AG04449 (cell line): ENCODE measurements at regions not wholly inside any gene's neighbourhood (a gene's known extent, or its start where the extent isn't known, plus 50 kb on each side); places are given as distances from the start of the nearest gene placed in this dataset.
"Not testable (repeated sequence)": the region's sequence is repeated elsewhere in the genome, so short reads cannot be mapped to it uniquely, and the experiment has no call there.

Source experiments
- CTCF ChIA-PET: fragments of 350-600 bp; formaldehyde crosslinking; extraction: SDS; loops from one replicate; lab custom pipeline; 2021; ENCODE audit warnings: antibody characterized with exemption; lab: Yijun Ruan, JAX
- POLR2A ChIA-PET: fragments of 400-600, 350-600 bp; formaldehyde crosslinking; extraction: SDS; loops from one replicate; lab custom pipeline; 2020; ENCODE audit warnings: antibody characterized with exemption, inconsistent platforms; lab: Yijun Ruan, JAX
- DNase-seq: peaks from one replicate; pipeline ENCODE4 v3.0.0-alpha.2; 2010; ENCODE audit warnings: low read depth, low spot score
- H3K4me3 ChIP-seq: 2 replicates; pipeline ENCODE4 v1.5.1; 2011; ENCODE audit warnings: low read depth, mild to moderate bottlenecking, control low read depth, low read length
- TF ChIP-seq, protein P1 (sequence below): IDR thresholded peaks from one replicate; pipeline ENCODE4 v1.5.1; 2011; ENCODE audit warnings: mild to moderate bottlenecking, moderate library complexity, low read length, control low read depth, inconsistent platforms; ENCODE audit not compliant: insufficient read depth; ENCODE audit errors: missing control alignments

DNA sequence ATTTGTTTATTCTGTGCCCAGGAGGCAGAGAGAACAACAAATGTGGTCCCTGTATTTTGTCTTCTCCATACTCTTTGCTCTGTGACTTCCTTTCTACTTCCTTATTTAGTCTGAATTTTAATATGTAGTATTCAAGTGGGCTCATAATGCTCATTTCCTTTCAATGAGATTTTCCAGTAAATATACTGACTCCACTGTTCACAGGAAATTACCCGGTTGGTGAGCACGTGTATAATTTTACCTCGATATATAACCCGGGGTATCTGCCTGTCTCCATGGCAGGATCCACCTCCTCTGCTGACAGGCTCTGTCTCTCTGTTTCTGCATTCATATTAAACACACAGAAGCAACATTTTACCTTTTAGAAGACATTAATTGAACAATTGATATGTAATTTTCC, 166.0 kb downstream of the SLC38A4 start:
- ChIA-PET POLR2A (interaction anchor here (2.0 kb wide), 1 partner anchor 303 kb away, joined by 7 read pairs; no protein-coding TSS in a partner anchor), CTCF (interaction anchor here (1.1 kb wide), 1 partner anchor 10 kb away, joined by 3 read pairs; no protein-coding TSS in a partner anchor)
- no peak overlapping the region for H3K4me3 ChIP-seq
- TF ChIP-seq, protein P1, sequence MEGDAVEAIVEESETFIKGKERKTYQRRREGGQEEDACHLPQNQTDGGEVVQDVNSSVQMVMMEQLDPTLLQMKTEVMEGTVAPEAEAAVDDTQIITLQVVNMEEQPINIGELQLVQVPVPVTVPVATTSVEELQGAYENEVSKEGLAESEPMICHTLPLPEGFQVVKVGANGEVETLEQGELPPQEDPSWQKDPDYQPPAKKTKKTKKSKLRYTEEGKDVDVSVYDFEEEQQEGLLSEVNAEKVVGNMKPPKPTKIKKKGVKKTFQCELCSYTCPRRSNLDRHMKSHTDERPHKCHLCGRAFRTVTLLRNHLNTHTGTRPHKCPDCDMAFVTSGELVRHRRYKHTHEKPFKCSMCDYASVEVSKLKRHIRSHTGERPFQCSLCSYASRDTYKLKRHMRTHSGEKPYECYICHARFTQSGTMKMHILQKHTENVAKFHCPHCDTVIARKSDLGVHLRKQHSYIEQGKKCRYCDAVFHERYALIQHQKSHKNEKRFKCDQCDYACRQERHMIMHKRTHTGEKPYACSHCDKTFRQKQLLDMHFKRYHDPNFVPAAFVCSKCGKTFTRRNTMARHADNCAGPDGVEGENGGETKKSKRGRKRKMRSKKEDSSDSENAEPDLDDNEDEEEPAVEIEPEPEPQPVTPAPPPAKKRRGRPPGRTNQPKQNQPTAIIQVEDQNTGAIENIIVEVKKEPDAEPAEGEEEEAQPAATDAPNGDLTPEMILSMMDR: no peak
- no peak for DNase-seq

DNA sequence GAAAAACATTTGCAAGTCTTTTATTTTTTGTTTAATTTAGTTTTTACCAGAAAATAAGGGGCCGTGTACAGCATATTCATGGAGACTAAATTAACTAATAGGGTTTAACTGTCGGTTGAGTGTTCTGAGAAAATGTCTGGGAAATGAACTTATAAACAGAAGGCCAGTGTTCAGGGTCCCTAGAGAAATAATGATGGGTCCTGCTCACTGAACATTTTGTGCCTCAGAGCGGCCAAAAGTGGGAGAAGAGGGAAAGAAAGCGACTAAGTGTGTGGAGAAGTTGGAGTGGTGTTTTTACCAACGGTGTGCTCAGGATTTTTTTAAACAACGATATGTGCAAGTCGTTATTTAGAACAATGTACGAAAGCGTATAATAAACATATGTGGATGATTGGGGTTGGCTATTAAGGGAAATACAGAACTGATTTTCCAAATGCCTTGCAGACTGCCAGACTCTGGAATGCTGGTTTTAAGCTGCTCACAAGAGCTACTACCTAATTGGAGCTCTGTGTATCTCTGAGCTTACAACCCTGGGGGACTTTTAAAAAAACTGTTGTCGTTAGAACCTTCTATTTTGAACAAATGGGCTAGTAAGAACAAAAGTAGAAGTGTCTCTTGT, 166.7 kb downstream of the SLC38A4 start:
- ChIA-PET POLR2A (interaction anchor here (2.0 kb wide), 1 partner anchor 302 kb away, joined by 7 read pairs; no protein-coding TSS in a partner anchor), CTCF (interaction anchor here (1.1 kb wide), 1 partner anchor 9 kb away, joined by 3 read pairs; no protein-coding TSS in a partner anchor)
- TF ChIP-seq, protein P1: no peak
- no peak overlapping the region for H3K4me3 ChIP-seq
- no peak for DNase-seq

DNA sequence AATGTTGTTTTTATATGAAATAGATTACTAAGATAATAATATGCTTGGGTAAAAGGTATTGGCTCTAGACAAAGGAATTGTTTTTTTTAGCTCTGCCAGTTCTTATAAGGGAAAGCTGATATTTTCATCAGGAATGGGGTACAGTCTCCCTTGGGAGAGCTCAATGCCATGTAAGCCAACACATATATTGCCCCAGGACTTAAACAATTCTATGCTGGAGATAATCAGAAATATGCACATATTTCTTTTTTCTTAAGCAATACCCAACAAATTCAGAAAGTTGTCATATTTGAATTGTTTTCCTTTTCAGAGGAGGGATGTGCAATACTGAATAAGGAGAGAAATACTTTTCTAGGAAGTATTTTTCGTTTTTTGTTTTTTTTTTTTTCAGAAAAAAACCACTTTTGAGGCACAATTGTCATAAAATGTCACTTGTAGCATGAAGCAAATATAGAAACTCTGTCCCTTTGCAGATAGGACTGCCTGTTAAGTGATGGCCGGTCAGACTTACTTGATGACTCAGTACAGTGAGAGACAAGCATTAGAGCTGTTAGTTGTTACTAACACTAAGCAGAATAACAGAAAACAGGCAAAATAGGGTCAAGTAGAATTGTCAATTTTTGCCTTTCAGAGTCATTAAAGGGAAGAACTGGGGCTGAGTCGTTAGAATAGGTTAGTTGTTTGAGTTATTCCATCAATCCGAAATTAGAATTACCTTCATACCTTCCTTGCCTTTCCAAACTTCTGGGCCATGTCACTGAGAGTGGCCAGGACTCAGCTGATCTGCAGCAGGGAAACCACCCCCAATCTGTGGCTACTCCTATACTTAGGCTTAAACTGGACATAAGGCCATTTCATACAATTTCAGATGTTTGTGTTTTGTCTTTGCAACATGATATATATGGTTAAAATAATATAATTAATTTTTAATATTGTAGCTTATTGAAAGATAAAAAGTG, 168.1 kb downstream of the SLC38A4 start:
- TF ChIP-seq, protein P1: no peak
- ChIA-PET CTCF (interaction anchor here (0.6 to 1.6 kb wide), 3 partner anchors 103 to 505 kb away, joined by 3 read pairs; no protein-coding TSS in a partner anchor), POLR2A (interaction anchor here (0.5 to 2.0 kb wide), 3 partner anchors 17 to 301 kb away, joined by 3 to 7 read pairs (median 5); no protein-coding TSS in a partner anchor)
- DNase-seq: no peak
- H3K4me3 ChIP-seq: no peak overlapping the region

DNA sequence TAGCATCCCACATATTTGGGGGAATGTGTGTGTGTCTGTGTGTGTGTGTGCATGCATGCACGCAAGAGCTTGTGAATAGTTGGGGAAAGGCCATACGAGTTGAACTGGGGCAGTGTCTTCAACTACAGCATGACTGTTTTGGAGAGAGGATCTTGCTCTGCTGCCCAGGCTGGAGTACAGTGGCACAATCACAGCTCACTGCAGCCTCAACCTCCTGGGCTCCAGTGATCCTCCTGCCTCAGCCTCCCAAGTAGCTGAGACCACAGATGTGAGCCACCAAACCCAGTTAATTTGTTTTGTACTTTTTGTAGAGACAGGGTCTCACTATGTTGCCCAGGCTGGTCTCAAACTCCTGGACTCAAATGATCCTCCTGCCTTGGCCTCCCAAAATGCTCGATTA, 169.8 kb downstream of the SLC38A4 start:
- H3K4me3 ChIP-seq, POLR2A ChIA-PET, DNase-seq: not testable (repeated sequence)
- CTCF ChIA-PET: interaction anchor here (1.1 kb wide), 1 partner anchor 20 kb away, joined by 3 read pairs; no protein-coding TSS in a partner anchor

DNA sequence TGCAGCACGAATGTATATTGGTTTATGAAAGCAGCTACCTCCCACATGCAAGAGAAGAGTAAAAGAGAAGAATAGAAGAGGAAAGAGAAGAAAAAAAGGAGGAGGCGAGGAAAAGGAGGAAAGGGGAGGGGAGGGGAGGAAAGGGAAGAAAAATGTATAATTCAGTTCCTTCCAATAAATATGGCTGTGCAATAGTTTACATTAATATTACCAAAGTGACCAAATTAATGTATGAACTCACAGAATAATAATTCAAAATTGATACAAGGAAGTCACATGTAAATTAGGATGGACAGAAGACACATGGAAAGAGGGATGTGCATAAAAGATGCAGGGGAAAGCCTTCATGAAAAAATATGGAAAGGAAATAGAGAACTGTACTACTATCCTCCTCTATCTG, 172.5 kb downstream of the SLC38A4 start:
- DNase-seq: no peak
- POLR2A ChIA-PET: no interaction called here
- CTCF ChIA-PET: no interaction called here
- TF ChIP-seq, protein P1: no peak
- H3K4me3 ChIP-seq: no peak overlapping the region

DNA sequence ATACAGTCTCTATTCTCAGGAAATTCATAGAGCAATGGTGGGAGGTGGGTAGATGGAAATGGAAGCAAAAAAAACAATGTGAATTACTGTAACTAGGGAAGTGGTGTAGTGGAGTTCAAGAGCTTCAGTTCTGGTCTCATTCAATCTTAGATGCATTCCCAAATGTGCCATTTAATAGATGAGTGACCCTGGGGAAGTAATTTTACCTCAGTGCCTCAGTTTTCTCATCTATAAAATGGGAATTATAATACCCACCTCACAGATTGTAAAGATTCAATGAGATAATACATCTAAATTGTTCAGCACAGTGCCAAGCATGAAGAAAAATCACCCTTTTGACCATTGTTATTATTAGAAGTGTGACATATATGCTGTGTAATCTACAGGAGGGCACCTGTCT, 173.1 kb downstream of the SLC38A4 start:
- CTCF ChIA-PET: interaction anchor here (1.1 kb wide), 1 partner anchor 11 kb away, joined by 3 read pairs; no protein-coding TSS in a partner anchor
- DNase-seq: no peak
- H3K4me3 ChIP-seq: no peak overlapping the region
- POLR2A ChIA-PET: no interaction called here
- TF ChIP-seq, protein P1: no peak
